ENCODE measurements at regions not wholly inside any gene's neighbourhood (a gene's known extent, or its start where the extent isn't known, plus 50 kb on each side); places are given as distances from the start of the nearest gene placed in this dataset.

- TF ChIP-seq POLR2A (IDR thresholded peaks at IDR 0.05), result no peak
- TF ChIP-seq CTCF (IDR thresholded peaks at IDR 0.05), result no peak
- no peak for TF ChIP-seq POLR2AphosphoS5 (IDR thresholded peaks at IDR 0.05; ENCODE audit: insufficient read depth in 1 of 2, low read depth in 1 of 2)
- no peak for DNase-seq (ENCODE audit: extremely low spot score in 2 of 2)
- H3K4me3 ChIP-seq, result no peak overlapping the region
- intact Hi-C loops (cut with DNase I), result no loop called here
- no peaks in the 10 kb centered on the region for H3K36me3 ChIP-seq
- no peaks in the 10 kb centered on the region for H3K9me3 ChIP-seq
- no peak overlapping the region for H3K27ac ChIP-seq
- H3K27me3 ChIP-seq, result no peaks in the 10 kb centered on the region
- no peaks in the 10 kb centered on the region for H3K4me1 ChIP-seq
Observed at GRCh38 chr2:19690429-19690828, 211.4 kb downstream of the TTC32 start.

GRCh38 chr2:19689646-19690168, 212.1 kb downstream of the TTC32 start:
- Histone ChIP-seq H3K27ac (no peak overlapping the region), H3K9me3 (no peaks in the 10 kb centered on the region), H3K4me3 (no peak overlapping the region), H3K4me1 (no peaks in the 10 kb centered on the region), H3K36me3 (no peaks in the 10 kb centered on the region), H3K27me3 (no peaks in the 10 kb centered on the region)
- intact Hi-C loops (cut with DNase I), result no loop called here
- TF ChIP-seq POLR2AphosphoS5 (IDR thresholded peaks at IDR 0.05; ENCODE audit: insufficient read depth in 1 of 2, low read depth in 1 of 2) (no peak), CTCF (IDR thresholded peaks at IDR 0.05) (no peak), POLR2A (IDR thresholded peaks at IDR 0.05) (no peak)
- peak in 1 of 2 donors; percentile 61 for DNase-seq (ENCODE audit: extremely low spot score in 2 of 2)

- H3K4me1 ChIP-seq, result no peaks in the 10 kb centered on the region
- H3K4me3 ChIP-seq, result no peak overlapping the region
- H3K27ac ChIP-seq, result no peak overlapping the region
- H3K36me3 ChIP-seq, result no peaks in the 10 kb centered on the region
- intact Hi-C loops (cut with DNase I), result no loop called here
- peak; percentile 70 to 81 for DNase-seq (ENCODE audit: extremely low spot score in 2 of 2)
- H3K27me3 ChIP-seq, result no peaks in the 10 kb centered on the region
- no peak for TF ChIP-seq POLR2A (IDR thresholded peaks at IDR 0.05)
- no peak for TF ChIP-seq POLR2AphosphoS5 (IDR thresholded peaks at IDR 0.05; ENCODE audit: insufficient read depth in 1 of 2, low read depth in 1 of 2)
- no peak for TF ChIP-seq CTCF (IDR thresholded peaks at IDR 0.05)
- no peaks in the 10 kb centered on the region for H3K9me3 ChIP-seq
Observed at GRCh38 chr2:19688059-19688458, 213.7 kb downstream of the TTC32 start.

GRCh38 chr2:19687017-19687659, 214.6 kb downstream of the TTC32 start:
- Histone ChIP-seq H3K36me3 (no peaks in the 10 kb centered on the region), H3K4me1 (no peaks in the 10 kb centered on the region), H3K27me3 (no peaks in the 10 kb centered on the region), H3K4me3 (no peak overlapping the region), H3K9me3 (no peaks in the 10 kb centered on the region), H3K27ac (no peak overlapping the region)
- DNase-seq (ENCODE audit: extremely low spot score in 2 of 2), result peak; percentile 67 to 79
- intact Hi-C loops (cut with DNase I), result no loop called here
- TF ChIP-seq POLR2AphosphoS5 (IDR thresholded peaks at IDR 0.05; ENCODE audit: insufficient read depth in 1 of 2, low read depth in 1 of 2) (no peak), POLR2A (IDR thresholded peaks at IDR 0.05) (no peak), CTCF (IDR thresholded peaks at IDR 0.05) (no peak)

GRCh38 chr2:19686439-19686838, 215.3 kb downstream of the TTC32 start:
- no peaks in the 10 kb centered on the region for H3K9me3 ChIP-seq
- no peak overlapping the region for H3K4me3 ChIP-seq
- DNase-seq (ENCODE audit: extremely low spot score in 2 of 2), result peak in 1 of 2 donors; percentile 34
- intact Hi-C loops (cut with DNase I), result no loop called here
- no peak overlapping the region for H3K27ac ChIP-seq
- no peaks in the 10 kb centered on the region for H3K4me1 ChIP-seq
- no peak for TF ChIP-seq CTCF (IDR thresholded peaks at IDR 0.05)
- TF ChIP-seq POLR2A (IDR thresholded peaks at IDR 0.05), result no peak
- TF ChIP-seq POLR2AphosphoS5 (IDR thresholded peaks at IDR 0.05; ENCODE audit: insufficient read depth in 1 of 2, low read depth in 1 of 2), result no peak
- H3K27me3 ChIP-seq, result no peaks in the 10 kb centered on the region
- no peaks in the 10 kb centered on the region for H3K36me3 ChIP-seq

Measured in vagina (tissue), 2 donors.